MG63 (cell line): ENCODE measurements at regions not wholly inside any gene's neighbourhood (a gene's known extent, or its start where the extent isn't known, plus 50 kb on each side); places are given as distances from the start of the nearest gene placed in this dataset.

Experiments used
- DNase-seq: peaks from one replicate; pipeline ENCODE4 v3.0.0-alpha.2; 2020
- H3K27me3 ChIP-seq: fragments of 250-450 bp; sonication (Bioruptor Pico); 2 replicates; pipeline ENCODE4 v1.5.1; 2020; ENCODE audit warnings: mild to moderate bottlenecking, moderate library complexity
- H3K36me3 ChIP-seq: fragments of 250-450 bp; sonication (Bioruptor Pico); 2 replicates; pipeline ENCODE4 v1.5.1; 2020; ENCODE audit warnings: mild to moderate bottlenecking, moderate library complexity
- H3K4me3 ChIP-seq: fragments of 250-450 bp; sonication (Bioruptor Pico); 2 replicates; pipeline ENCODE4 v1.5.1; 2020; ENCODE audit warnings: mild to moderate bottlenecking, moderate library complexity
- H3K9me3 ChIP-seq: fragments of 250-450 bp; sonication (Bioruptor Pico); 2 replicates; pipeline ENCODE4 v1.5.1; 2020; ENCODE audit warnings: mild to moderate bottlenecking, moderate library complexity

GRCh38 chr2:146131785-146132184 lies 1611.9 kb upstream of the ZEB2 start:
- Histone ChIP-seq H3K36me3 (no peaks in the 10 kb centered on the region), H3K4me3 (no peak overlapping the region), H3K27me3 (no peaks in the 10 kb centered on the region), H3K9me3 (no peaks in the 10 kb centered on the region)
- DNase-seq, result no peak

GRCh38 chr2:146131048-146131447 lies 1611.1 kb upstream of the ZEB2 start:
- no peak overlapping the region for H3K4me3 ChIP-seq
- H3K36me3 ChIP-seq, result no peaks in the 10 kb centered on the region
- no peaks in the 10 kb centered on the region for H3K27me3 ChIP-seq
- no peaks in the 10 kb centered on the region for H3K9me3 ChIP-seq
- no peak for DNase-seq

GRCh38 chr2:146130290-146130689 lies 1610.4 kb upstream of the ZEB2 start:
- no peak for DNase-seq
- H3K27me3 ChIP-seq, result no peaks in the 10 kb centered on the region
- H3K9me3 ChIP-seq, result no peaks in the 10 kb centered on the region
- H3K4me3 ChIP-seq, result no peak overlapping the region
- no peaks in the 10 kb centered on the region for H3K36me3 ChIP-seq

GRCh38 chr2:146129231-146129630 lies 1609.3 kb upstream of the ZEB2 start:
- H3K9me3 ChIP-seq, result 0 out of 2 replicates have a peak, but pooled peaks cover 2% of the 10 kb centered on the region
- H3K27me3 ChIP-seq, result no peaks in the 10 kb centered on the region
- no peak for DNase-seq
- H3K4me3 ChIP-seq, result no peak overlapping the region
- H3K36me3 ChIP-seq, result no peaks in the 10 kb centered on the region

- H3K27me3 ChIP-seq, result no peaks in the 10 kb centered on the region
- H3K9me3 ChIP-seq, result 0 out of 2 replicates have a peak, but pooled peaks cover 2% of the 10 kb centered on the region
- H3K4me3 ChIP-seq, result no peak overlapping the region
- no peak for DNase-seq
- no peaks in the 10 kb centered on the region for H3K36me3 ChIP-seq
Observed at GRCh38 chr2:146128216-146128615, 1608.3 kb upstream of the ZEB2 start.

- no peak overlapping the region for H3K4me3 ChIP-seq
- 0 out of 2 replicates have a peak, but pooled peaks cover 2% of the 10 kb centered on the region for H3K9me3 ChIP-seq
- H3K36me3 ChIP-seq, result no peaks in the 10 kb centered on the region
- no peak for DNase-seq
- H3K27me3 ChIP-seq, result no peaks in the 10 kb centered on the region
Observed at GRCh38 chr2:146125551-146125950, 1605.6 kb upstream of the ZEB2 start.

- Histone ChIP-seq H3K4me3 (no peak overlapping the region), H3K9me3 (0 out of 2 replicates have a peak, but pooled peaks cover 2% of the 10 kb centered on the region), H3K36me3 (no peaks in the 10 kb centered on the region), H3K27me3 (no peaks in the 10 kb centered on the region)
- DNase-seq, result peak; percentile 7
Observed at GRCh38 chr2:146124741-146125140, 1604.8 kb upstream of the ZEB2 start.

GRCh38 chr2:146123714-146124113 lies 1603.8 kb upstream of the ZEB2 start:
- peak; percentile 43 for DNase-seq
- Histone ChIP-seq H3K4me3 (no peak overlapping the region), H3K36me3 (no peaks in the 10 kb centered on the region), H3K27me3 (no peaks in the 10 kb centered on the region), H3K9me3 (0 out of 2 replicates have a peak, but pooled peaks cover 2% of the 10 kb centered on the region)

- H3K4me3 ChIP-seq, result no peak overlapping the region
- H3K27me3 ChIP-seq, result no peaks in the 10 kb centered on the region
- H3K36me3 ChIP-seq, result no peaks in the 10 kb centered on the region
- DNase-seq, result no peak
- H3K9me3 ChIP-seq, result 0 out of 2 replicates have a peak, but pooled peaks cover 2% of the 10 kb centered on the region
Observed at GRCh38 chr2:146123256-146123655, 1603.3 kb upstream of the ZEB2 start.

- no peaks in the 10 kb centered on the region for H3K9me3 ChIP-seq
- DNase-seq, result no peak
- H3K27me3 ChIP-seq, result no peaks in the 10 kb centered on the region
- no peaks in the 10 kb centered on the region for H3K36me3 ChIP-seq
- H3K4me3 ChIP-seq, result no peak overlapping the region
Observed at GRCh38 chr2:146119586-146119985, 1599.7 kb upstream of the ZEB2 start.

GRCh38 chr2:146108993-146109392 lies 1589.1 kb upstream of the ZEB2 start:
- Histone ChIP-seq H3K36me3 (no peaks in the 10 kb centered on the region), H3K27me3 (no peaks in the 10 kb centered on the region), H3K4me3 (no peak overlapping the region), H3K9me3 (no peaks in the 10 kb centered on the region)
- DNase-seq, result no peak

- no peak for DNase-seq
- Histone ChIP-seq H3K36me3 (no peaks in the 10 kb centered on the region), H3K27me3 (no peaks in the 10 kb centered on the region), H3K4me3 (no peak overlapping the region), H3K9me3 (peaks cover 3% of the 10 kb centered on the region; the same call in 1 of the 2 replicates)
Observed at GRCh38 chr2:146094185-146094584, 1574.3 kb upstream of the ZEB2 start.

- DNase-seq, result no peak
- H3K4me3 ChIP-seq, result no peak overlapping the region
- no peaks in the 10 kb centered on the region for H3K27me3 ChIP-seq
- no peaks in the 10 kb centered on the region for H3K9me3 ChIP-seq
- H3K36me3 ChIP-seq, result no peaks in the 10 kb centered on the region
Observed at GRCh38 chr2:146081459-146081858, 1561.5 kb upstream of the ZEB2 start.

GRCh38 chr2:146080925-146081324 lies 1561.0 kb upstream of the ZEB2 start:
- no peak for DNase-seq
- H3K4me3 ChIP-seq, result no peak overlapping the region
- no peaks in the 10 kb centered on the region for H3K36me3 ChIP-seq
- no peaks in the 10 kb centered on the region for H3K9me3 ChIP-seq
- H3K27me3 ChIP-seq, result no peaks in the 10 kb centered on the region

GRCh38 chr2:146079216-146079615 lies 1559.3 kb upstream of the ZEB2 start:
- no peak overlapping the region for H3K4me3 ChIP-seq
- H3K27me3 ChIP-seq, result no peaks in the 10 kb centered on the region
- no peak for DNase-seq
- no peaks in the 10 kb centered on the region for H3K36me3 ChIP-seq
- no peaks in the 10 kb centered on the region for H3K9me3 ChIP-seq

GRCh38 chr2:146077156-146077555 lies 1557.2 kb upstream of the ZEB2 start:
- Histone ChIP-seq H3K9me3 (no peaks in the 10 kb centered on the region), H3K27me3 (no peaks in the 10 kb centered on the region), H3K4me3 (no peak overlapping the region), H3K36me3 (no peaks in the 10 kb centered on the region)
- no peak for DNase-seq

- Histone ChIP-seq H3K27me3 (no peaks in the 10 kb centered on the region), H3K4me3 (no peak overlapping the region), H3K36me3 (no peaks in the 10 kb centered on the region), H3K9me3 (peaks cover 7% of the 10 kb centered on the region)
- no peak for DNase-seq
Observed at GRCh38 chr2:146068051-146068450, 1548.1 kb upstream of the ZEB2 start.

GRCh38 chr2:146048141-146048540 lies 1528.2 kb upstream of the ZEB2 start:
- no peaks in the 10 kb centered on the region for H3K27me3 ChIP-seq
- H3K36me3 ChIP-seq, result no peaks in the 10 kb centered on the region
- H3K9me3 ChIP-seq, result no peaks in the 10 kb centered on the region
- no peak overlapping the region for H3K4me3 ChIP-seq
- DNase-seq, result no peak
